ENCODE measurements at regions not wholly inside any gene's neighbourhood (a gene's known extent, or its start where the extent isn't known, plus 50 kb on each side); places are given as distances from the start of the nearest gene placed in this dataset.
"Not testable (repeated sequence)": the region's sequence is repeated elsewhere in the genome, so short reads cannot be mapped to it uniquely, and the experiment has no call there.

GRCh38 chr3:4251412-4251811, 51.8 kb upstream of the SETMAR start:
- Histone ChIP-seq H3K27me3 (ENCODE audit: low read depth) (no peaks in the 10 kb centered on the region), H3K36me3 (no peaks in the 10 kb centered on the region), H3K9me3 (no peaks in the 10 kb centered on the region), H3K4me1 (no peaks in the 10 kb centered on the region), H3K27ac (no peak overlapping the region), H3K4me3 (no peak overlapping the region)
- no peak for TF ChIP-seq CTCF (IDR thresholded peaks at IDR 0.05)
- ATAC-seq = no peak
- no peak for DNase-seq
- intact Hi-C loops (cut with DNase I) = no loop called here

- intact Hi-C loops (cut with DNase I); ATAC-seq; DNase-seq: not testable (repeated sequence)
Measured at GRCh38 chr3:4253072-4253832, 49.9 kb upstream of the SETMAR start.

More at GRCh38 chr3:4253072-4253832, 49.9 kb upstream of the SETMAR start:
- not testable (repeated sequence) for H3K9me3 ChIP-seq; H3K27ac ChIP-seq; H3K36me3 ChIP-seq; H3K4me1 ChIP-seq; H3K27me3 ChIP-seq (ENCODE audit: low read depth); H3K4me3 ChIP-seq

All from lower lobe of right lung (tissue), 2 donors.